ENCODE measurements at regions not wholly inside any gene's neighbourhood (a gene's known extent, or its start where the extent isn't known, plus 50 kb on each side); places are given as distances from the start of the nearest gene placed in this dataset.

- no peak for DNase-seq (ENCODE audit: low read depth)
Measured at GRCh38 chr1:14529475-14529874, 69.0 kb upstream of the KAZN start.

GRCh38 chr1:14531519-14531918 lies 67.0 kb upstream of the KAZN start:
- no peak for DNase-seq (ENCODE audit: low read depth)

GRCh38 chr1:14535619-14536355 lies 62.7 kb upstream of the KAZN start:
- DNase-seq (ENCODE audit: low read depth), result no peak

GRCh38 chr1:14538335-14538734 lies 60.1 kb upstream of the KAZN start:
- DNase-seq (ENCODE audit: low read depth), result no peak

DNA sequence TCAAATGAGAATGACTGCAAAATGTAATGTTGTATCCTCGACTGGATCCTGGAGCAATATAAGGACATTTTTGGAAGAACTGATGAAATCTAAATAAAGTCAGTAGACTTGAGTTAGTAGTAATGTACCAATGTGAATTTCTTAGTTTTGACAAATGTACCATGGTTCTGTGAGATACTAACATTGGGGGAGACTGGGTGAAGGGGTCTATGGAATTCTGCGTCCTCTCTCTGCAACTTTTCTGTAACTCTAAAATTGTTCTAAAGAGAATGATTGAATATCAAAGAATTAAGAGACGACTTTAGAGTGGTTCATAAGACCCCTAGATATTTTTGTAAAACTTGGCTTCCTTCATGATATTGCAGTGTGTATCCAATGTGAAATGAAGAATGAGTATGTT lies 59.2 kb upstream of the KAZN start:
- no peak for DNase-seq (ENCODE audit: low read depth)

GRCh38 chr1:14539953-14540563 lies 58.4 kb upstream of the KAZN start:
- no peak for DNase-seq (ENCODE audit: low read depth)

GRCh38 chr1:14541348-14541747 lies 57.1 kb upstream of the KAZN start:
- DNase-seq (ENCODE audit: low read depth), result no peak

GRCh38 chr1:14543191-14543840 lies 55.2 kb upstream of the KAZN start:
- no peak for DNase-seq (ENCODE audit: low read depth)

DNA sequence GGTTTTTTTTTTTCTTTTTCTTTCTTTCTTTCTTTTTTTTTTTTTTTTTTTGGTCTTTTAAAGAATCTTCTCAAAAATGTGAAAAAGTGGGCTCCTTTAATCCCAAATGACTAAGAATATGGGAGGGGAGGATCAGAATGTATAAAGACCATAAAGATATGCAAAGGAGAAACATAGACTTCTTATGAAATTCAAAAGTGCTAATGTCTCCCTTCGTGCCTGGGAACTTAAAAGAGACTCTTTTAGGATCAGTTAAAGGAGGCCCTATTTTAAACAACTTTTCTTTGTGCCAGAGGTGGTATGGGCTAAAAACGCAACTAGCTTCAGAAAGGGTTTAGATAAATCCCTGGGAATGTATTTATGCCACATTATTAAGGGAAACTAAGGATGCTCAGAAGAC lies 54.2 kb upstream of the KAZN start:
- no peak for DNase-seq (ENCODE audit: low read depth)

DNA sequence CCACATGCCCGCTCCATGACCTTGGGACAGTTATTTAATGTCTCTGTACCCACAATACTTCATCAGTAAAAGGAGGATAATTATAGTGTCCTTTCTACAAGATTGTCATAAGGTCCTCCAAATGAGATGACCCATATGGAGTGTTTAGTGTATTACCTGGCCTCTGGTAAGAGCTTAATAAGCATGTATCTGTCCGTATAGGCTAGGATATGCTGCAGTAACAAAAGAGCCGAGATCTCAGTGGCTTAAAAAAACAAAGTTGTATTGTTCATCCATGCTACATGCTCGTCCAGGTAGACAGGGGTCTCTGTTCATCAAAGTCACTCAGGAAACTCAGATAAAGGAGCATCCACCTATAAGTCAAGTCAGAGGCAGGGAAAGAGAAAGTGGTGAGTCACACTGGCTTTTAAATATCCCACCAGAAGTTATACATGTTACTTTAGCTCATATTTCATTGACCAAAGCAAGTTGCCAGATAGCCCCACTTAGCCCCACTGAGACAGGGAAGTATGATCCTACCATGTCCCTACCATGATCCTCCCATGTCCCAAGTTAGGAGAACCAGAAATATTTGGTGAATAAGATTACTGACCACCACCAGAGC lies 53.0 kb upstream of the KAZN start:
- DNase-seq (ENCODE audit: low read depth), result no peak

GRCh38 chr1:14546416-14546815 lies 52.1 kb upstream of the KAZN start:
- no peak for DNase-seq (ENCODE audit: low read depth)

Data from fibroblast of the conjunctiva (primary cell).